Activated CD8-positive, alpha-beta T cell treated with anti-CD3 and anti-CD28 coated beads for 36 hours (primary cell): ENCODE measurements at regions not wholly inside any gene's neighbourhood (a gene's known extent, or its start where the extent isn't known, plus 50 kb on each side); places are given as distances from the start of the nearest gene placed in this dataset.

Source experiments
- ATAC-seq: fragments of 200-7000 bp; cut with Tn5 transposase; one replicate; pipeline ENCODE4 v1.10.0; 2021; ENCODE audit warnings: mild to moderate bottlenecking, moderate library complexity
- CTCF ChIA-PET: fragments of 350-600 bp; sonication (Branson Sonifier 250); formaldehyde crosslinking; loops from one replicate; lab custom pipeline; 2021; ENCODE audit warnings: antibody characterized with exemption; lab: Charles Lee
- POLR2A ChIA-PET: fragments of 350-600 bp; sonication (Branson Sonifier 250); formaldehyde crosslinking; loops from one replicate; lab custom pipeline; 2021; ENCODE audit warnings: antibody characterized with exemption; lab: Charles Lee
- DNase-seq: peaks from one replicate; pipeline ENCODE4 v3.0.0-alpha.2; 2020
- H3K27ac Mint-ChIP-seq: one replicate; pipeline ENCODE4 v1.8.0; 2021; ENCODE audit warnings: mild to moderate bottlenecking, mixed read lengths
- H3K27me3 Mint-ChIP-seq: one replicate; pipeline ENCODE4 v1.8.0; 2021; ENCODE audit warnings: mixed read lengths
- H3K36me3 Mint-ChIP-seq: one replicate; pipeline ENCODE4 v1.8.0; 2021; ENCODE audit warnings: low read depth, mixed read lengths
- H3K4me1 Mint-ChIP-seq: one replicate; pipeline ENCODE4 v1.8.0; 2021; ENCODE audit warnings: low read depth, mixed read lengths
- H3K4me3 Mint-ChIP-seq: one replicate; pipeline ENCODE4 v1.8.0; 2021; ENCODE audit warnings: mild to moderate bottlenecking, moderate library complexity, mixed read lengths
- H3K9me3 Mint-ChIP-seq: one replicate; pipeline ENCODE4 v1.8.0; 2021; ENCODE audit warnings: mixed read lengths
- intact Hi-C: fragments of 100-400 bp; cut with micrococcal nuclease; formaldehyde crosslinking; loops from one replicate; pipeline ENCODE4 v1.10.0; 2022
- TF ChIP-seq, protein P1 (sequence below): fragments of 200-600 bp; IDR thresholded peaks from one replicate; pipeline ENCODE4 v1.8.0; 2022; ENCODE audit warnings: antibody characterized with exemption, mild to moderate bottlenecking

DNA sequence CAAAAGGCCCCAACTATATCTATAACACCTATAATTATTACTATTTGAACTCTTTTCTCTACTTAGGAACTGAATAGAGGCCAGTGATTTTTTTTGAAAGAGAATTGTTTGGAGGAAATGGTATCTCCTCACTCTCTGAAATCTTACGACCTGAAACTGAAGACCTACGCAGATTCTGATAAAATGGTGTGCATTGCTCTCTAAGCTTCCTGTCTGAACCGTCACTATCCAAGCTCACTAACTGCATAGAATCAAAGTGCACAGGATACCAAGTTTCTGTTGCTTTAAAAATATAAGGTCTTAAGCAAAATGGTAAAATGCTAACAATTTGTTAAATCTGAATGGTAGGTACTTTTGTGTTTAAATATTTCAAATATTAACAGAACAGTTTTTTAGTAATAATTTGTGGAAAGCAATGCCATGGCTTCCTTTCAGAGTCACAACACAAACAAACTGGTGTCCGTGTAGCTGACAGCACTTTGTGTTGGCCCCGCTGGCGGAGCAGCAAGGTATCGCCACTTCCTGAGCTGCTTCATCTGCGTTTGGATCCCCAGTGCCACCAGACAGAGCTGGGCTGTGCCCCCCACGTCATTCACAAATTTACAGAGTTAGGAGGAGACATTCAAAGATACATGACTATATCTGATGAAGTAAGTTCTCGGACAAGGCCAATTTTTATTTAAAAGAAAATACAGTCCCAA lies 313.9 kb downstream of the FBXW7 start:
- Mint-ChIP-seq H3K36me3 (no peaks in the 10 kb centered on the region), H3K4me3 (no peak overlapping the region), H3K27ac (no peak overlapping the region), H3K27me3 (no peaks in the 10 kb centered on the region), H3K9me3 (no peaks in the 10 kb centered on the region), H3K4me1 (peaks cover 5% of the 10 kb centered on the region)
- ChIA-PET CTCF (no interaction called here), POLR2A (interaction anchor here (0.6 kb wide), 1 partner anchor 1616 kb away, joined by 3 read pairs; no protein-coding TSS in a partner anchor)
- TF ChIP-seq, protein P1, sequence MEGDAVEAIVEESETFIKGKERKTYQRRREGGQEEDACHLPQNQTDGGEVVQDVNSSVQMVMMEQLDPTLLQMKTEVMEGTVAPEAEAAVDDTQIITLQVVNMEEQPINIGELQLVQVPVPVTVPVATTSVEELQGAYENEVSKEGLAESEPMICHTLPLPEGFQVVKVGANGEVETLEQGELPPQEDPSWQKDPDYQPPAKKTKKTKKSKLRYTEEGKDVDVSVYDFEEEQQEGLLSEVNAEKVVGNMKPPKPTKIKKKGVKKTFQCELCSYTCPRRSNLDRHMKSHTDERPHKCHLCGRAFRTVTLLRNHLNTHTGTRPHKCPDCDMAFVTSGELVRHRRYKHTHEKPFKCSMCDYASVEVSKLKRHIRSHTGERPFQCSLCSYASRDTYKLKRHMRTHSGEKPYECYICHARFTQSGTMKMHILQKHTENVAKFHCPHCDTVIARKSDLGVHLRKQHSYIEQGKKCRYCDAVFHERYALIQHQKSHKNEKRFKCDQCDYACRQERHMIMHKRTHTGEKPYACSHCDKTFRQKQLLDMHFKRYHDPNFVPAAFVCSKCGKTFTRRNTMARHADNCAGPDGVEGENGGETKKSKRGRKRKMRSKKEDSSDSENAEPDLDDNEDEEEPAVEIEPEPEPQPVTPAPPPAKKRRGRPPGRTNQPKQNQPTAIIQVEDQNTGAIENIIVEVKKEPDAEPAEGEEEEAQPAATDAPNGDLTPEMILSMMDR: no peak
- DNase-seq: no peak
- ATAC-seq: no peak
- intact Hi-C loops: no loop called here

DNA sequence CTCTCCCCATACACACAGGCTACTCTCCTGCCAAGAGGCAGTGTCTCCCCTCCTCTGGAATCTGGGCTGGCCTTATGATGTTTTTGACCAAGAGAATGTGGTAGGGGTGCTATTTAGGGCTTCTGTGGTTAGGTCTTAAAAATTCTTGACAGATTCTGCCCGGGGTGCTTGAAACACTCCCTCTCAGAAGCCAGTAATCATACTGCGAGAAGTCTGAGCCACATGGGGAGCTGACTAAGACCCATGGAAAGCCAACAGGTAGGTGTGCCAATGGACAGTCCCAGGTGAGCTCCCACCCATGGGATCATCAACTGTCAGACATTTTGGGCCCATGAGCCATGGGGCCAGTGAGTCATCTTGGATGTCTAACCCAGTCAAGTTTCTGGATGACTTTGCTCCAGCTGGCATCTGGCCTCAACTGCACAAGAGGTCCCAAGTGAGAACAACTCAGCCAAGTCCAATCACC lies 315.7 kb downstream of the FBXW7 start:
- POLR2A ChIA-PET: no interaction called here
- ATAC-seq (peak; percentile 55), DNase-seq (peak; percentile 37)
- H3K36me3 Mint-ChIP-seq: no peaks in the 10 kb centered on the region
- H3K27me3 Mint-ChIP-seq: no peaks in the 10 kb centered on the region
- H3K4me3 Mint-ChIP-seq: no peak overlapping the region
- CTCF ChIA-PET: interaction anchor here (1.7 kb wide), 1 partner anchor 8 kb away, joined by 4 read pairs; no protein-coding TSS in a partner anchor
- peaks cover 2% of the 10 kb centered on the region for H3K9me3 Mint-ChIP-seq
- TF ChIP-seq, protein P1: no peak
- intact Hi-C loops: no loop called here
- no peak overlapping the region for H3K27ac Mint-ChIP-seq
- peaks cover 5% of the 10 kb centered on the region for H3K4me1 Mint-ChIP-seq

DNA sequence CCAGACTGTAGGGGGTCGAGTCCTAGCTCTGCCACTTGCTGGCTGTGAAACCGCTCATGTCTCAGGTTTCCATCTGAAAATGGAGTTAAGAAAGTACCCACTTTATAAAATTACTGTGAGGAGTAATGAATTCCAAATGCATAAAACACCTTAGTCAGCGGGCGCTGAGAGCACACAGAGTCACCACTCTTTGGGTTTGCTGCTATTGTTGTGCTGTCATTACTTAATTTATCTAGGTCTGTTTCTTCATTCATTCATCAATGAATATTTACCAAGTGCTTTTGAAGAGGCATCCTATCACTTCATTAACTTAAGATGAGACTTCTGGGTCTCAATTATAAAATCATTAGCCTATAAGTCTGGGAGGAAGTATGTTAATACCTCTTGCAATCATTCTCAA lies 317.3 kb downstream of the FBXW7 start:
- H3K4me3 Mint-ChIP-seq: no peak overlapping the region
- POLR2A ChIA-PET: no interaction called here
- no peaks in the 10 kb centered on the region for H3K27me3 Mint-ChIP-seq
- ATAC-seq: no peak
- H3K27ac Mint-ChIP-seq: no peak overlapping the region
- no peak for DNase-seq
- H3K9me3 Mint-ChIP-seq: peaks cover 4% of the 10 kb centered on the region
- no peaks in the 10 kb centered on the region for H3K36me3 Mint-ChIP-seq
- TF ChIP-seq, protein P1: no peak
- CTCF ChIA-PET: no interaction called here
- intact Hi-C loops: no loop called here
- peaks cover 5% of the 10 kb centered on the region for H3K4me1 Mint-ChIP-seq

DNA sequence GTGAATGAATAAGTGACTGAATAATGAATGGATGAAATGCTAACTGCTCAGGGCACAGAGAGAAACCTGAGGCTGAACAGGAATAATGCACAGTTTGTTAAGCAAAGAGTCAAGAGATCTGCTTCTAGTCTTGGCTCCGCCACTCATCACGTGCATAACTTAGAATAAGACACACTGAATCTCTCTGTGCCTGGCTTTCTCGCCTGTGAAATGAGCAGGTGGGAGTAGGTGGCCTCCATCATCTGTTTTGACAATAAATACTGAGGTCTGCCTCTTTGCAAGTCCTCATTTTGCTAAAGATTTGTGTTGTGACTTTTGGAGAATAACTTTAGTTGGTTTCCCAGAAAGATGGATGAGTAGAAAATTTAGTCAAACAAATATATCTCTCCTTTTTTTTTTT lies 318.0 kb downstream of the FBXW7 start:
- ATAC-seq (no peak), DNase-seq (no peak)
- ChIA-PET POLR2A (no interaction called here), CTCF (no interaction called here)
- H3K27me3 Mint-ChIP-seq: no peaks in the 10 kb centered on the region
- no peak overlapping the region for H3K27ac Mint-ChIP-seq
- H3K4me3 Mint-ChIP-seq: no peak overlapping the region
- TF ChIP-seq, protein P1: no peak
- H3K4me1 Mint-ChIP-seq: peaks cover 5% of the 10 kb centered on the region
- H3K9me3 Mint-ChIP-seq: peaks cover 4% of the 10 kb centered on the region
- no peaks in the 10 kb centered on the region for H3K36me3 Mint-ChIP-seq
- intact Hi-C loops: no loop called here

DNA sequence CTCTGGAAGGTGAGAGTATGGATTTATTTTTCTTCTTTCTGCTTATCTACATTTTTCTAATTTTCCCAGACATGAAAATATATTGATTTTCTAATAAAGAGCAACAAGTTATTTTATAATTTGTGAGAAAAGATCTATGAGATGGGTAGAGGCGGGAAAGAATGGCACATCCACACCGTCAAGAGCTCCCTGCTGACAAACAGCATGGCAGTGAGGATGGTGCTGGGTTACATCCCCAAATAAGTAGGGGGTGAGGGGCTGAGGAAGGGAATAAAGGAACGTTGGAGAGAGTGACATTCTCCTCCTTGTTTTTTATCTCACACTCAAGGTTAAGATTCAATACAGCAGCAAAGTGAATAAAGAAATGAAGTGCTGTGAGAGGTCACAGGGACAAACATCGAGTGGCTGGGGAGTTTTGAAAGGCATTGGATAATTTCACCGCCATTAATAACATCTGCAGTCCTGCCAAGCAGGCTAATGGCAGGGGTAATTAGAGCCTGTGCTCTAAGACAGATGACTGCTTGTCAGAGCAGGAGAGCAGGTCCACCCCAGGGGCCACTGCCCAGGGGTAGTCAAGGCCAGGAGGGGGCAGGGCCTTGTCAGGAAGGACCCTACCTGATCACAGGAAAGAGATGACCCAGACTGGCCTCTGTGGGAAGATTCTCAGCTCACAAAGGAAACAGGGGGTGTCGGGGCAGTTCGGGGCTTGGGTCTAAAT lies 323.8 kb downstream of the FBXW7 start:
- intact Hi-C loops: no loop called here
- POLR2A ChIA-PET: no interaction called here

More for the DNA sequence above, 323.8 kb downstream of the FBXW7 start:
- Mint-ChIP-seq H3K27ac (no peak overlapping the region), H3K36me3 (no peaks in the 10 kb centered on the region), H3K27me3 (no peaks in the 10 kb centered on the region), H3K4me1 (no peaks in the 10 kb centered on the region), H3K9me3 (peaks cover 4% of the 10 kb centered on the region), H3K4me3 (no peak overlapping the region)
- DNase-seq: no peak
- TF ChIP-seq, protein P1: no peak
- CTCF ChIA-PET: interaction anchor here (1.0 kb wide), 1 partner anchor 33 kb away, joined by 3 read pairs; no protein-coding TSS in a partner anchor
- ATAC-seq: no peak
